LNCaP clone FGC (cell line): ENCODE measurements at regions not wholly inside any gene's neighbourhood (a gene's known extent, or its start where the extent isn't known, plus 50 kb on each side); places are given as distances from the start of the nearest gene placed in this dataset.

Experiments used
- DNase-seq: peaks from one replicate; pipeline ENCODE4 v3.0.0-alpha.2; 2011; ENCODE audit warnings: low read depth
- H3K4me3 ChIP-seq: 2 replicates; pipeline ENCODE4 v1.5.1; 2011; ENCODE audit warnings: mild to moderate bottlenecking, low read depth, low read length, control low read depth
- TF ChIP-seq, protein P1 (sequence below): IDR thresholded peaks from 2 replicates; pipeline ENCODE4 v1.5.1; 2012; ENCODE audit warnings: mild to moderate bottlenecking; ENCODE audit not compliant: control insufficient read depth, insufficient read depth; ENCODE audit errors: extremely low read depth

DNA sequence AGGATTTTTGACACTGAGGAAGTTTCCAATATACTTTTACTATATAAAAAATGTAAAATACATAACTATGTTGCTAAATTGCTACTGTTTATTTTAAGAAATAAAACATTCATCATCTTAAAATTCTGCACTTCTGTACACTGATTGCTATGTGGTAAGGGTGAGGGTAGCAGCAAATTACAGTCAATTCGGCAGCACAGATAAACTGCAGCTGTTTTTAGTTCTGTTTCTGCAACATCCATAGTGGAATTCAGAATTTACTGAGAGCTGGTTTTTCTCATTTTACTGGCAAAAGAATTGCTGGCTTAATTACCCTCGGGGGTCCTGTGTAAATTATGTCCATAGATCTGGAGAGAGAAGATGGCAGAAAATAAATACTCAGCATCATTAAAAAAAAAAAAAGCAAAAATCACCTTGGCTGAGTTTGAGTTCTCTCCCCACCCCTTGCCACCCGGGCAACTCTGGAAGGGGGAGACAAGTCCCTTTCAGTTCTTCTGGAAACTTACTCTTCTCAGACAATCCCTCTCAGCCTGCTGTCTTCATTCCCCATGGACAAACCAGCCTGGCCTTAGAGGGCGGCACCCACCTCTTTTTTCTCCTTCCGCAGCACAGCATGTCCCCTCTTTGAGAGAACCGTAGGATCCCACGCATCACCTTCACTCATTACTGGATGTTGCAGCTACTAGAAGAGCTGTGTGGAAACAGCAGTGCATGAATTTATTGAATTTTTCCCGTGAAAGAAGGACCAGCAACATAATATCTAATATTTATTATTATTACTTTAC is 501.1 kb upstream of the CELF2 start:
- DNase-seq = no peak
- H3K4me3 ChIP-seq = no peak overlapping the region
- TF ChIP-seq, protein P1, sequence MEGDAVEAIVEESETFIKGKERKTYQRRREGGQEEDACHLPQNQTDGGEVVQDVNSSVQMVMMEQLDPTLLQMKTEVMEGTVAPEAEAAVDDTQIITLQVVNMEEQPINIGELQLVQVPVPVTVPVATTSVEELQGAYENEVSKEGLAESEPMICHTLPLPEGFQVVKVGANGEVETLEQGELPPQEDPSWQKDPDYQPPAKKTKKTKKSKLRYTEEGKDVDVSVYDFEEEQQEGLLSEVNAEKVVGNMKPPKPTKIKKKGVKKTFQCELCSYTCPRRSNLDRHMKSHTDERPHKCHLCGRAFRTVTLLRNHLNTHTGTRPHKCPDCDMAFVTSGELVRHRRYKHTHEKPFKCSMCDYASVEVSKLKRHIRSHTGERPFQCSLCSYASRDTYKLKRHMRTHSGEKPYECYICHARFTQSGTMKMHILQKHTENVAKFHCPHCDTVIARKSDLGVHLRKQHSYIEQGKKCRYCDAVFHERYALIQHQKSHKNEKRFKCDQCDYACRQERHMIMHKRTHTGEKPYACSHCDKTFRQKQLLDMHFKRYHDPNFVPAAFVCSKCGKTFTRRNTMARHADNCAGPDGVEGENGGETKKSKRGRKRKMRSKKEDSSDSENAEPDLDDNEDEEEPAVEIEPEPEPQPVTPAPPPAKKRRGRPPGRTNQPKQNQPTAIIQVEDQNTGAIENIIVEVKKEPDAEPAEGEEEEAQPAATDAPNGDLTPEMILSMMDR = no peak

- DNase-seq = no peak
- TF ChIP-seq, protein P1 = no peak
- H3K4me3 ChIP-seq = no peak overlapping the region
These were observed 499.8 kb upstream of the CELF2 start for GRCh38 chr10:10517866-10518265.

- TF ChIP-seq, protein P1 = no peak
- DNase-seq = no peak
- no peak overlapping the region for H3K4me3 ChIP-seq
These were observed 498.0 kb upstream of the CELF2 start for GRCh38 chr10:10519674-10520073.

DNA sequence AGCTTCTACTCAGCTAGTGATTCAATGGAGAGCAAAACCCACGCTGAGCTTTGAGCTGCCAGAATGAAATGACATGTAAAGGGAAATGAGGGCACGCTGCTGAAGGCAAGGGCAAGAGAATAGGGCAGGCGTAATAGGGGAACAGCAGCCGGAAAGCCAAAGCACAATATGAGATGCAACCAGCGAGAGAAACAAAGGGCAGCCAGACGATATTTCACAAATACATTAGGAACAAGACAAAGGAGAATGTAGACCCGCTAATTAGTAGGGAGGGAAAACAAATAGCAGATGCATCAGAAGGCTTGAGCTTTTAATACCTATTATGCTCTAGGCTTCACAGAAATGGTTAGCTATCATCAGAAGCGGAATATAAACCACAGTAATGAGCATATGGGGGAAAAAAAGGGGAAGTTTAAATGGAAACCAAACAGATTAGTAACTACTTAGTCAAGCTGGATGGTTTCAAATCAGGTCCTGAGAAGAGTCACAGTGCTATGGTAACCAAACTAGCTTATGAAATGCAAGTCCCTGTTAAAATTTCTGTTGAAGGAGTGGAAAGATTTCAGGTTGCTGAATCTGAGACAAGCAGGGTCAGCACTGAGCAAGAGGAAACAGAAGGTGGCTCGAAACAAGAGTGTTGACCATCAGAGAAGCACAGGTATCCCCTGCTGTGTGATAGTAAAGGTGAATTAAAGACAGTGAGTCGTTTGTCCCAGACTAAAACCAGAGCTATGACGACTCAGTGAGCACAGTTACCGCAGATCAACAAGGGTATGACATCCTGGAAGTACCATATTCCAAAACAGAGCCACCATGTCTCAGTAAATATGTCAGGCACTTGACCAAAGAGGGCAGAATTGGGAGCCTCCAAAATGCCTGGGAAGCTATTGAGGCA is 496.9 kb upstream of the CELF2 start:
- H3K4me3 ChIP-seq = no peak overlapping the region
- TF ChIP-seq, protein P1 = no peak
- DNase-seq = no peak

DNA sequence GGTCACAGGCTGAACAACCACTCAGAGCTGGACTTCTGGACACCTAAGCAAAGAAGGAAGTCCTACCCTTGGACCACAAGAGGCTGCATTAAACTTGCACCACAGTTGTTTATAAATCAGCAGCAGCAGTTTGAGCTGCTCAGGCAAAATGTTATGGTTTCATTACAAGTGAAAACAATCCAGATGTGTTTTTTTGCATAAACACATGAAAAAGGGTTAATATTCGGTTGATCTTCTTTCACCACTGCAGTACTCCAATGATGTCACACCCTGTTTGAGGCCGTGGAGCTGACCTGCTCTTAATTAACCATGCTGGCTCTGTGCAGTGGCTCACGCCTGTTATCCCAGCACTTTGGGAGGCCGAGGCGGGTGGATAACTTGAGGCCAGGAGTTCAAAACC is 490.8 kb upstream of the CELF2 start:
- TF ChIP-seq, protein P1 = no peak
- H3K4me3 ChIP-seq = no peak overlapping the region
- DNase-seq = no peak

GRCh38 chr10:10527861-10528562 is 489.7 kb upstream of the CELF2 start:
- TF ChIP-seq, protein P1 = no peak
- no peak overlapping the region for H3K4me3 ChIP-seq
- DNase-seq = no peak
